HEK293 (cell line): ENCODE measurements at regions not wholly inside any gene's neighbourhood (a gene's known extent, or its start where the extent isn't known, plus 50 kb on each side); places are given as distances from the start of the nearest gene placed in this dataset.

ENCODE experiments used
- CTCF ChIA-PET: fragments of 350-600 bp; formaldehyde crosslinking; extraction: SDS; loops from one replicate; lab custom pipeline; 2021; ENCODE audit warnings: antibody characterized with exemption; lab: Yijun Ruan, JAX
- POLR2A ChIA-PET: fragments of 300-600 bp; formaldehyde crosslinking; extraction: SDS; loops from one replicate; lab custom pipeline; 2020; ENCODE audit warnings: antibody characterized with exemption, inconsistent platforms; lab: Yijun Ruan, JAX
- H3K27ac ChIP-seq: fragments of 200-500 bp; sonication (Bioruptor generic); 2 replicates; pipeline ENCODE4 v1.5.1; 2014; ENCODE audit warnings: low read depth, low read length, control low read depth, inconsistent platforms; ENCODE audit errors: extremely low read depth
- H3K36me3 ChIP-seq, 2 experiments: fragments of 200-500 bp in 1 of 2; sonication (Bioruptor generic) in 1 of 2; 1 replicate in 1 of 2; 2 replicates in 1 of 2; pipeline ENCODE4 v1.5.1; 2014 to 2017; ENCODE audit warnings: inconsistent platforms in 2 of 2, low read length in 2 of 2; ENCODE audit not compliant: control insufficient read depth in 2 of 2, insufficient read depth in 1 of 2
- H3K4me1 ChIP-seq: fragments of 200-500 bp; sonication (Bioruptor generic); 2 replicates; pipeline ENCODE4 v1.5.1; 2014; ENCODE audit warnings: mild to moderate bottlenecking, low read length, inconsistent platforms; ENCODE audit not compliant: control insufficient read depth, insufficient read depth
- H3K4me3 ChIP-seq: 2 replicates; pipeline ENCODE4 v1.5.1; 2011; ENCODE audit warnings: low read depth, mild to moderate bottlenecking, control low read depth, low read length, moderate library complexity
- H3K9me3 ChIP-seq: fragments of 200-500 bp; sonication (Bioruptor generic); 2 replicates; pipeline ENCODE4 v1.5.1; 2014; ENCODE audit warnings: low read depth, low read length, inconsistent platforms; ENCODE audit not compliant: control insufficient read depth, insufficient read depth
- GLIS2 ChIP-seq: fragments of 450-650 bp; formaldehyde crosslinking; IDR thresholded peaks from 2 replicates; pipeline ENCODE4 v1.5.1; 2016; ENCODE audit warnings: missing biosample characterization, missing genetic modification characterization
- KLF1 ChIP-seq: fragments of 450-650 bp; formaldehyde crosslinking; IDR thresholded peaks from 2 replicates; pipeline ENCODE4 v1.5.1; 2016; ENCODE audit warnings: missing biosample characterization, missing genetic modification characterization
- MEIS1 ChIP-seq: sonication (generic); formaldehyde crosslinking; IDR thresholded peaks from 2 replicates; pipeline ENCODE4 v1.8.1; 2022; ENCODE audit warnings: missing genetic modification reagents, mild to moderate bottlenecking, borderline replicate concordance
- REST ChIP-seq: fragments of 450-650 bp; formaldehyde crosslinking; IDR thresholded peaks from 2 replicates; pipeline ENCODE4 v1.5.1; 2016; ENCODE audit warnings: missing biosample characterization, missing genetic modification characterization
- SCRT2 ChIP-seq: fragments of 450-650 bp; formaldehyde crosslinking; IDR thresholded peaks from 2 replicates; pipeline ENCODE4 v1.5.1; 2016; ENCODE audit warnings: missing biosample characterization, missing genetic modification characterization
- SP2 ChIP-seq: fragments of 450-650 bp; formaldehyde crosslinking; IDR thresholded peaks from 2 replicates; pipeline ENCODE4 v1.5.1; 2016; ENCODE audit warnings: missing biosample characterization, missing genetic modification characterization
- YY1 ChIP-seq: fragments of 450-650 bp; formaldehyde crosslinking; IDR thresholded peaks from 2 replicates; pipeline ENCODE4 v1.5.1; 2018; ENCODE audit warnings: missing biosample characterization, missing genetic modification characterization
- ZBTB17 ChIP-seq: fragments of 450-650 bp; formaldehyde crosslinking; IDR thresholded peaks from 2 replicates; pipeline ENCODE4 v1.5.1; 2016; ENCODE audit warnings: missing biosample characterization, missing genetic modification characterization
- ZBTB8A ChIP-seq: fragments of 450-650 bp; formaldehyde crosslinking; IDR thresholded peaks from 2 replicates; pipeline ENCODE4 v1.5.1; 2016; ENCODE audit warnings: missing biosample characterization, missing genetic modification characterization
- ZFHX2 ChIP-seq: fragments of 450-650 bp; formaldehyde crosslinking; conservative IDR thresholded peaks from 2 replicates; pipeline ENCODE4 v1.5.1; 2016; ENCODE audit warnings: missing biosample characterization, missing genetic modification characterization
- ZFP69B ChIP-seq: fragments of 450-650 bp; formaldehyde crosslinking; IDR thresholded peaks from 2 replicates; pipeline ENCODE4 v1.5.1; 2016; ENCODE audit warnings: missing biosample characterization, missing genetic modification characterization
- ZNF157 ChIP-seq: fragments of 450-650 bp; formaldehyde crosslinking; IDR thresholded peaks from 2 replicates; pipeline ENCODE4 v1.5.1; 2016; ENCODE audit warnings: missing biosample characterization, missing genetic modification characterization
- ZNF175 ChIP-seq: fragments of 450-650 bp; formaldehyde crosslinking; IDR thresholded peaks from 2 replicates; pipeline ENCODE4 v1.5.1; 2016; ENCODE audit warnings: missing biosample characterization, missing genetic modification characterization
- ZNF266 ChIP-seq: fragments of 450-650 bp; formaldehyde crosslinking; IDR thresholded peaks from 2 replicates; pipeline ENCODE4 v1.5.1; 2016; ENCODE audit warnings: missing biosample characterization, missing genetic modification characterization, low read depth
- ZNF274 ChIP-seq, 2 experiments: fragments of 200-500 bp in 1 of 2; fragments of 450-650 bp in 1 of 2; sonication (Bioruptor generic) in 1 of 2; formaldehyde crosslinking in 1 of 2; IDR thresholded peaks; 2 replicates each; pipeline versions ENCODE4 v1.5.1 to v1.6.1; 2014 to 2016; ENCODE audit warnings: borderline replicate concordance in 1 of 2, inconsistent platforms in 1 of 2, low read length in 1 of 2, missing biosample characterization in 1 of 2, missing genetic modification characterization in 1 of 2
- ZNF324 ChIP-seq: fragments of 450-650 bp; formaldehyde crosslinking; IDR thresholded peaks from 2 replicates; pipeline ENCODE4 v1.5.1; 2016; ENCODE audit warnings: missing biosample characterization, missing genetic modification characterization
- ZNF623 ChIP-seq: fragments of 450-650 bp; formaldehyde crosslinking; IDR thresholded peaks from 2 replicates; pipeline ENCODE4 v1.5.1; 2016; ENCODE audit warnings: missing biosample characterization, missing genetic modification characterization
- ZNF626 ChIP-seq: fragments of 450-650 bp; sonication (Bioruptor Pico); formaldehyde crosslinking; IDR thresholded peaks from 2 replicates; pipeline ENCODE4 v1.5.1; 2018; ENCODE audit warnings: missing biosample characterization, missing genetic modification characterization, inconsistent platforms
- ZNF660 ChIP-seq: fragments of 450-650 bp; IDR thresholded peaks from 2 replicates; pipeline ENCODE4 v1.5.1; 2018; ENCODE audit warnings: missing biosample characterization, mild to moderate bottlenecking, missing genetic modification characterization
- ZNF701 ChIP-seq: fragments of 450-650 bp; formaldehyde crosslinking; IDR thresholded peaks from 2 replicates; pipeline ENCODE4 v1.5.1; 2016; ENCODE audit warnings: missing biosample characterization, missing genetic modification characterization
- ZNF707 ChIP-seq: fragments of 450-650 bp; formaldehyde crosslinking; IDR thresholded peaks from 2 replicates; pipeline ENCODE4 v1.5.1; 2016; ENCODE audit warnings: missing biosample characterization, missing genetic modification characterization
- ZNF768 ChIP-seq: fragments of 450-650 bp; formaldehyde crosslinking; IDR thresholded peaks from 2 replicates; pipeline ENCODE4 v1.5.1; 2018; ENCODE audit warnings: missing biosample characterization, mild to moderate bottlenecking, missing genetic modification characterization
- TF ChIP-seq, protein P1 (sequence below): fragments of 450-650 bp; formaldehyde crosslinking; IDR thresholded peaks from 2 replicates; pipeline ENCODE4 v1.5.1; 2017; ENCODE audit warnings: missing biosample characterization, mild to moderate bottlenecking, missing genetic modification characterization, moderate library complexity
- TF ChIP-seq, protein P2 (sequence below): fragments of 450-650 bp; formaldehyde crosslinking; conservative IDR thresholded peaks from 2 replicates; pipeline ENCODE4 v1.5.1; 2016; ENCODE audit warnings: low read depth, missing biosample characterization, missing genetic modification characterization
- TF ChIP-seq, protein P3 (sequence below): fragments of 450-650 bp; formaldehyde crosslinking; IDR thresholded peaks from 2 replicates; pipeline ENCODE4 v1.5.1; 2016; ENCODE audit warnings: missing biosample characterization, missing genetic modification characterization

DNA sequence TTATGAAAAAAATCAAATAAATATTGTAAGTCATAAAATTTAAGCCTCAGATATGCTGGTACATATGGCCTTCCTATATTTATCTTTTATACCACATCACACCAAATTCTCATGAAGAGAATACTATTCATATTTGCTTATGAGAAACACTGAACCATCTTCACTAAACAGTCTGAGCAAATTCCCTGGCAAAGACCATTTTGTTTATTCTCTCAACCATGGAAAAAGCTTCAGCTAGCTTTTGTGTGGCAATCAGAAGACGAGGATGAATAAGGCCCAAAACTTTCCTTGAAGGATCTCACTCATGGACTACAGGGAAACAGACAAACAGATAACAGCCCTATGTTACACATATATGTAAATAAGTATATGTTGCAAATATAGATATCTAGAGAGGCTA is 252.1 kb downstream of the TMX3 start:
- ChIA-PET CTCF (no interaction called here), POLR2A (no interaction called here)
- Histone ChIP-seq H3K27ac (no peak overlapping the region), H3K4me3 (no peak overlapping the region), H3K36me3 (no peaks in the 10 kb centered on the region), H3K4me1 (no peaks in the 10 kb centered on the region), H3K9me3 (no peaks in the 10 kb centered on the region)
- TF ChIP-seq SCRT2 (no peak), GLIS2 (no peak), ZNF324 (no peak), ZBTB17 (tag by site-specific recombination) (no peak), ZBTB8A (tag by site-specific recombination) (no peak), ZNF266 (tag by site-specific recombination) (no peak), YY1 (no peak), ZNF707 (tag by site-specific recombination) (no peak), ZNF768 (tag by site-specific recombination) (no peak)

DNA sequence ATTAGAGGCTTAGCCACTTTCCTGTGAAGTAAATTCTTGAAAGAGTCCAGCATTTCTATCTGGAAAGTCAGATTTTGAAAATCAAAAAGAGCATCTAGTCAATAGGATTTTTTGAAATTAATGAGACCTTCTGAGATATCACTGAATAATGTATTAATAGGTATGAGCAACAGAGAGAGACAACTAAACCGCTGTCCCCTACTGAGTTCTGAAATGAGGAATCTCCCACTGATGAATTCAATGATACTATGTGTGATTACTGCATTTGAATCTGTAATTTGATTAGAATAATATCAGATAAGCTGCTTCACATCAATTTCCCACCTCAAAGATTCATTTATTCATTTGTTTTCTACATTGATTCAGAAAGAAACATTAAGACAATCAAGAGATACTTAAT is 252.8 kb downstream of the TMX3 start:
- CTCF ChIA-PET, result interaction anchor here (0.6 kb wide), 1 partner anchor 1296 kb away, joined by 3 read pairs; no protein-coding TSS in a partner anchor
- TF ChIP-seq ZNF660 (tag by site-specific recombination), result no peak
- TF ChIP-seq ZNF626 (tag by site-specific recombination), result no peak
- no peak for TF ChIP-seq REST (tag by site-specific recombination)
- no peak for TF ChIP-seq ZFP69B
- no peak for TF ChIP-seq SP2 (tag by site-specific recombination)
- TF ChIP-seq ZFHX2 (tag by site-specific recombination), result no peak
- TF ChIP-seq, protein P1, sequence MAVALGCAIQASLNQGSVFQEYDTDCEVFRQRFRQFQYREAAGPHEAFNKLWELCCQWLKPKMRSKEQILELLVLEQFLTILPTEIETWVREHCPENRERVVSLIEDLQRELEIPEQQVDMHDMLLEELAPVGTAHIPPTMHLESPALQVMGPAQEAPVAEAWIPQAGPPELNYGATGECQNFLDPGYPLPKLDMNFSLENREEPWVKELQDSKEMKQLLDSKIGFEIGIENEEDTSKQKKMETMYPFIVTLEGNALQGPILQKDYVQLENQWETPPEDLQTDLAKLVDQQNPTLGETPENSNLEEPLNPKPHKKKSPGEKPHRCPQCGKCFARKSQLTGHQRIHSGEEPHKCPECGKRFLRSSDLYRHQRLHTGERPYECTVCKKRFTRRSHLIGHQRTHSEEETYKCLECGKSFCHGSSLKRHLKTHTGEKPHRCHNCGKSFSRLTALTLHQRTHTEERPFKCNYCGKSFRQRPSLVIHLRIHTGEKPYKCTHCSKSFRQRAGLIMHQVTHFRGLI (tag by site-specific recombination), result no peak
- TF ChIP-seq ZNF157 (tag by site-specific recombination), result no peak
- TF ChIP-seq, protein P2, sequence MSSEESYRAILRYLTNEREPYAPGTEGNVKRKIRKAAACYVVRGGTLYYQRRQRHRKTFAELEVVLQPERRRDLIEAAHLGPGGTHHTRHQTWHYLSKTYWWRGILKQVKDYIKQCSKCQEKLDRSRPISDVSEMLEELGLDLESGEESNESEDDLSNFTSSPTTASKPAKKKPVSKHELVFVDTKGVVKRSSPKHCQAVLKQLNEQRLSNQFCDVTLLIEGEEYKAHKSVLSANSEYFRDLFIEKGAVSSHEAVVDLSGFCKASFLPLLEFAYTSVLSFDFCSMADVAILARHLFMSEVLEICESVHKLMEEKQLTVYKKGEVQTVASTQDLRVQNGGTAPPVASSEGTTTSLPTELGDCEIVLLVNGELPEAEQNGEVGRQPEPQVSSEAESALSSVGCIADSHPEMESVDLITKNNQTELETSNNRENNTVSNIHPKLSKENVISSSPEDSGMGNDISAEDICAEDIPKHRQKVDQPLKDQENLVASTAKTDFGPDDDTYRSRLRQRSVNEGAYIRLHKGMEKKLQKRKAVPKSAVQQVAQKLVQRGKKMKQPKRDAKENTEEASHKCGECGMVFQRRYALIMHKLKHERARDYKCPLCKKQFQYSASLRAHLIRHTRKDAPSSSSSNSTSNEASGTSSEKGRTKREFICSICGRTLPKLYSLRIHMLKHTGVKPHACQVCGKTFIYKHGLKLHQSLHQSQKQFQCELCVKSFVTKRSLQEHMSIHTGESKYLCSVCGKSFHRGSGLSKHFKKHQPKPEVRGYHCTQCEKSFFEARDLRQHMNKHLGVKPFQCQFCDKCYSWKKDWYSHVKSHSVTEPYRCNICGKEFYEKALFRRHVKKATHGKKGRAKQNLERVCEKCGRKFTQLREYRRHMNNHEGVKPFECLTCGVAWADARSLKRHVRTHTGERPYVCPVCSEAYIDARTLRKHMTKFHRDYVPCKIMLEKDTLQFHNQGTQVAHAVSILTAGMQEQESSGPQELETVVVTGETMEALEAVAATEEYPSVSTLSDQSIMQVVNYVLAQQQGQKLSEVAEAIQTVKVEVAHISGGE (tag by site-specific recombination), result no peak
- no peak for TF ChIP-seq ZNF274 (IDR thresholded peaks at IDR 0.05; ENCODE audit: low read length)
- no peak for TF ChIP-seq ZNF274 (tag by site-specific recombination; IDR thresholded peaks at IDR 0.05; ENCODE audit: borderline replicate concordance)
- TF ChIP-seq, protein P3, sequence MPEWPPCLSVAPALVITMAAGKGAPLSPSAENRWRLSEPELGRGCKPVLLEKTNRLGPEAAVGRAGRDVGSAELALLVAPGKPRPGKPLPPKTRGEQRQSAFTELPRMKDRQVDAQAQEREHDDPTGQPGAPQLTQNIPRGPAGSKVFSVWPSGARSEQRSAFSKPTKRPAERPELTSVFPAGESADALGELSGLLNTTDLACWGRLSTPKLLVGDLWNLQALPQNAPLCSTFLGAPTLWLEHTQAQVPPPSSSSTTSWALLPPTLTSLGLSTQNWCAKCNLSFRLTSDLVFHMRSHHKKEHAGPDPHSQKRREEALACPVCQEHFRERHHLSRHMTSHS, result no peak
- no peak for TF ChIP-seq MEIS1 (CRISPR knock-in tag)
- no peak for TF ChIP-seq ZNF701 (tag by site-specific recombination)
- no peak for TF ChIP-seq KLF1 (tag by site-specific recombination)
- TF ChIP-seq ZNF623 (tag by site-specific recombination), result no peak
- TF ChIP-seq ZNF175 (tag by site-specific recombination), result no peak
- TF ChIP-seq, all 188 proteins: peak for 0
- H3K27ac ChIP-seq, result no peak overlapping the region
- POLR2A ChIA-PET, result no interaction called here
- no peaks in the 10 kb centered on the region for H3K9me3 ChIP-seq
- no peak overlapping the region for H3K4me3 ChIP-seq
- H3K4me1 ChIP-seq, result no peaks in the 10 kb centered on the region
- no peaks in the 10 kb centered on the region for H3K36me3 ChIP-seq
